ENCODE measurements at regions not wholly inside any gene's neighbourhood (a gene's known extent, or its start where the extent isn't known, plus 50 kb on each side); places are given as distances from the start of the nearest gene placed in this dataset.

DNA sequence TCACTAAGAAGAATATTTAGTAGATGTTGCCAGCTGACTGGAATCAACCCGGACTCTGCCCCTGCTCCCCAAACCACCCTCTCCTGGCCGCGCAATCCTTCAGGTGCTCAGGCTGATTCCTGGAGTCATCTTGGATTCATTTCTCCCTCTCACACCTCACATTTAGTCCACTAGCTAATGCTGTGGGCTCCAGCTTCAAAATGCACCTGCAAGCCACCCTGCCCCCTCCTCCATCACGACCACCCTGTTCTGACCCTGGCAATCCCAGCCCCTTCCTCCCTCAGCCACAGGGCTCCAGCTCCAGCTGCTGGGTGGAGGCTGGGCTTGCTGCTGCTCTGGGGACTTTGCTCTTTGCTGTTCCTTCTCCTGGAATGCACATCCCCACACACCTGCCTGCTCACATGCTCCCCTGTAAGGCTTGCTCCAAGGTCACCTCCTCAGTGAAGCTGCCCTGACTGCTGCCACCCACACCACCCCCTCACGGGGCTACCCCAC is 61.3 kb upstream of the SH3RF3 start:
- H3K9me1 ChIP-seq (replicated peaks; ENCODE audit: control insufficient read depth, extremely low read depth, insufficient read depth, low read length) = no peaks in the 10 kb centered on the region
- ChIA-PET CTCF (no interaction called here), POLR2A (no interaction called here)
- H2AFZ ChIP-seq (ENCODE audit: low read depth, low read length) = no peak overlapping the region
- FAIRE-seq (no peak), DNase-seq (ENCODE audit: low read depth, low spot score) (no peak)
- peaks cover 16 to 23% of the 10 kb centered on the region in 2 experiments for H3K27me3 ChIP-seq (ENCODE audit: control insufficient read depth in 2 of 2, insufficient read depth in 2 of 2, low read length in 2 of 2)
- H3K27ac ChIP-seq (ENCODE audit: insufficient read depth, low read depth, low read length) = no peak overlapping the region
- TF ChIP-seq, protein P1, sequence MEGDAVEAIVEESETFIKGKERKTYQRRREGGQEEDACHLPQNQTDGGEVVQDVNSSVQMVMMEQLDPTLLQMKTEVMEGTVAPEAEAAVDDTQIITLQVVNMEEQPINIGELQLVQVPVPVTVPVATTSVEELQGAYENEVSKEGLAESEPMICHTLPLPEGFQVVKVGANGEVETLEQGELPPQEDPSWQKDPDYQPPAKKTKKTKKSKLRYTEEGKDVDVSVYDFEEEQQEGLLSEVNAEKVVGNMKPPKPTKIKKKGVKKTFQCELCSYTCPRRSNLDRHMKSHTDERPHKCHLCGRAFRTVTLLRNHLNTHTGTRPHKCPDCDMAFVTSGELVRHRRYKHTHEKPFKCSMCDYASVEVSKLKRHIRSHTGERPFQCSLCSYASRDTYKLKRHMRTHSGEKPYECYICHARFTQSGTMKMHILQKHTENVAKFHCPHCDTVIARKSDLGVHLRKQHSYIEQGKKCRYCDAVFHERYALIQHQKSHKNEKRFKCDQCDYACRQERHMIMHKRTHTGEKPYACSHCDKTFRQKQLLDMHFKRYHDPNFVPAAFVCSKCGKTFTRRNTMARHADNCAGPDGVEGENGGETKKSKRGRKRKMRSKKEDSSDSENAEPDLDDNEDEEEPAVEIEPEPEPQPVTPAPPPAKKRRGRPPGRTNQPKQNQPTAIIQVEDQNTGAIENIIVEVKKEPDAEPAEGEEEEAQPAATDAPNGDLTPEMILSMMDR (IDR thresholded peaks at IDR 0.05; ENCODE audit: extremely low read depth in 1 of 2, insufficient read depth in 1 of 2, low read depth in 1 of 2, low read length in 2 of 2) = no peak
- TF ChIP-seq POLR2AphosphoS5 (IDR thresholded peaks at IDR 0.05; ENCODE audit: insufficient read depth, low read depth, low read length) = no peak
- no peaks in the 10 kb centered on the region for H3K36me3 ChIP-seq (ENCODE audit: control insufficient read depth in 2 of 2, extremely low read depth in 1 of 2, insufficient read depth in 2 of 2, low read length in 2 of 2)
- intact Hi-C loops (cut with micrococcal nuclease) = no loop called here
- H3K9ac ChIP-seq (replicated peaks; ENCODE audit: extremely low read depth, insufficient read depth, low read length) = no peak overlapping the region
- H3K4me1 ChIP-seq (ENCODE audit: control insufficient read depth, extremely low read depth, insufficient read depth, low read length) = no peaks in the 10 kb centered on the region
- no peaks in the 10 kb centered on the region for H3K9me3 ChIP-seq (replicated peaks; ENCODE audit: control insufficient read depth, insufficient read depth, low read length)
- no peaks in the 10 kb centered on the region for H4K20me1 ChIP-seq (replicated peaks; ENCODE audit: control insufficient read depth, extremely low read depth, insufficient read depth, low read length)
- H3K4me3 ChIP-seq (replicated peaks in 1 of 3; ENCODE audit: insufficient read depth in 1 of 3, low read depth in 1 of 3, low read length in 3 of 3) = no peak overlapping the region
- no peaks in the 10 kb centered on the region for H3K79me2 ChIP-seq (ENCODE audit: control insufficient read depth, insufficient read depth, low read length)
- H3K4me2 ChIP-seq (ENCODE audit: insufficient read depth, low read length) = no peak overlapping the region
- BruUV-seq (replicated peaks) = no TSS peak
- dilution Hi-C loops (cut with MboI; ENCODE audit: extremely low pct_ligation_motif_present, low sequenced_read_pairs) = no loop called here

DNA sequence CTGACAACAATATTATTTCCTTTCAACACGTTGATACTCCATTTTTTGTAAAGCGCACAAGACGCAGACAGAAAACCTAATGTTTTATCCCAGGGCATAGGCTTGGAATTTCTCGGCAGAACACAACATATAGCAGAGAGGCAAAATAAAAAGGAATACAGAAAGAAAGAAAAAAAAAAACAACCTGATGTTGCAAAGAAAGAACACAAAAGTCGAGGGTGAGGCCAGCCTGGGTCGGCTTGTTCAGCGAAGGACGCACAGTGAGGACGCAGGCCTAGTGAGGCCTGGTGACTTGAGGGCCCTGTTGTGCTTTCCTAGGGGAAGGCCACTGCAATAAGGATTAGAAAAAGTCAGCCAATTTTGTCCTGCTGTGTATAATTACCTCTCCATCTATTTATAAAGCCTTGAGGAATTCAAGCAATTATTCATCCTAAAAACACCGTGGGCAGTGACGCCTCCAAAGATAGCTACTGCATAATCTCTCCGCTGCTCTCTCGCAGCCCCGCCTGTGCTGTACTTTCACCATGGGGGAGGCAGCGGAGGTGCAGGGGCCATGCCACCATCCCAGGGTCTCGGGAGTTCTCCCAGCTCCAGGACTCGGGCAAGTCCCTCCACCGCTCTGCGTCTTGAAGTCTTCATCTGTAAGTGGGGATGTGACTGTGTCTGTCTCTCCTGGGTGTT is 61.9 kb upstream of the SH3RF3 start:
- Histone ChIP-seq H3K4me3 (replicated peaks in 1 of 3; ENCODE audit: insufficient read depth in 1 of 3, low read depth in 1 of 3, low read length in 3 of 3) (no peak overlapping the region), H4K20me1 (replicated peaks; ENCODE audit: control insufficient read depth, extremely low read depth, insufficient read depth, low read length) (no peaks in the 10 kb centered on the region), H3K9me1 (replicated peaks; ENCODE audit: control insufficient read depth, extremely low read depth, insufficient read depth, low read length) (no peaks in the 10 kb centered on the region), H3K79me2 (ENCODE audit: control insufficient read depth, insufficient read depth, low read length) (no peaks in the 10 kb centered on the region), H3K27ac (ENCODE audit: insufficient read depth, low read depth, low read length) (no peak overlapping the region), H3K9me3 (replicated peaks; ENCODE audit: control insufficient read depth, insufficient read depth, low read length) (no peaks in the 10 kb centered on the region), H3K9ac (replicated peaks; ENCODE audit: extremely low read depth, insufficient read depth, low read length) (no peak overlapping the region), H3K36me3 (ENCODE audit: control insufficient read depth in 2 of 2, extremely low read depth in 1 of 2, insufficient read depth in 2 of 2, low read length in 2 of 2) (no peaks in the 10 kb centered on the region), H2AFZ (ENCODE audit: low read depth, low read length) (no peak overlapping the region), H3K4me2 (ENCODE audit: insufficient read depth, low read length) (no peak overlapping the region), H3K27me3 (ENCODE audit: control insufficient read depth in 2 of 2, insufficient read depth in 2 of 2, low read length in 2 of 2) (peaks cover 16 to 19% of the 10 kb centered on the region in 2 experiments), H3K4me1 (ENCODE audit: control insufficient read depth, extremely low read depth, insufficient read depth, low read length) (no peaks in the 10 kb centered on the region)
- dilution Hi-C loops (cut with MboI; ENCODE audit: extremely low pct_ligation_motif_present, low sequenced_read_pairs) = no loop called here
- intact Hi-C loops (cut with micrococcal nuclease) = no loop called here
- POLR2A ChIA-PET = no interaction called here
- FAIRE-seq (no peak), DNase-seq (ENCODE audit: low read depth, low spot score) (no peak)
- CTCF ChIA-PET = no interaction called here
- TF ChIP-seq JUN (IDR thresholded peaks at IDR 0.05; ENCODE audit: borderline replicate concordance, insufficient read depth, insufficient read length, low read depth) (no peak), POLR2AphosphoS5 (IDR thresholded peaks at IDR 0.05; ENCODE audit: insufficient read depth, low read depth, low read length) (no peak), GATA2 (IDR thresholded peaks at IDR 0.05; ENCODE audit: insufficient read depth, insufficient read length, low read depth, low read length) (no peak), EZH2 (IDR thresholded peaks at IDR 0.05; ENCODE audit: borderline replicate concordance, low read depth, low read length, severe bottlenecking) (no peak), FOS (IDR thresholded peaks at IDR 0.05; ENCODE audit: borderline replicate concordance, insufficient read depth, low read length) (no peak), POLR2A (IDR thresholded peaks at IDR 0.05; ENCODE audit: low read depth, low read length) (no peak), MYC (IDR thresholded peaks at IDR 0.05; ENCODE audit: low read depth, low read length) (no peak)
- TF ChIP-seq, protein P2, sequence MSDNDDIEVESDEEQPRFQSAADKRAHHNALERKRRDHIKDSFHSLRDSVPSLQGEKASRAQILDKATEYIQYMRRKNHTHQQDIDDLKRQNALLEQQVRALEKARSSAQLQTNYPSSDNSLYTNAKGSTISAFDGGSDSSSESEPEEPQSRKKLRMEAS (IDR thresholded peaks at IDR 0.05; ENCODE audit: insufficient read depth, insufficient read length) = no peak
- TF ChIP-seq, protein P1 (IDR thresholded peaks at IDR 0.05; ENCODE audit: extremely low read depth in 1 of 2, insufficient read depth in 1 of 2, low read depth in 1 of 2, low read length in 2 of 2) = no peak
- BruUV-seq (replicated peaks) = no TSS peak
